ENCODE measurements at regions not wholly inside any gene's neighbourhood (a gene's known extent, or its start where the extent isn't known, plus 50 kb on each side); places are given as distances from the start of the nearest gene placed in this dataset.

DNA sequence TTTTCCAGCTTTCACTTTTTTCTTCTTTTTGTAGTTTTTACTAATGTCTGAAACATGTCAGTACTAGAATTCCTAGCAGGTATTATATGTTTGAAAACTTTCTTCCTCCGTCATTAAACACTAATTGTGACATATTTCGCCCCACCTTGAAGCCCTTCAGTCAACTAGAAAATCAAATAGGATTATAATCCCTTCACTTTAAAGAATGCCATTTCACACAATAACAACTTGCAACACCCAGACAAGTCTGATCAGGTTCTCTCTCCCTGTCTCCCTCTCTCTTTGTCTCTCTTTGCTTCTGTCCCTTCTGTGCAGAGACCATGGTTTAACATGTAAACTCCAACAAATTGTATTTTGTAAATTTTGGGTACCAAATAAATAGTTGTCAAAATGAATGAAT lies 373.5 kb downstream of the SEMA3D start:
- Mint-ChIP-seq H3K36me3 (no peaks in the 10 kb centered on the region), H3K4me3 (no peak overlapping the region), H3K27ac (no peak overlapping the region), H3K9me3 (peaks cover 22% of the 10 kb centered on the region), H3K4me1 (no peaks in the 10 kb centered on the region)
- DNase-seq (ENCODE audit: low spot score in 2 of 2), result no peak
- no peak for ATAC-seq

DNA sequence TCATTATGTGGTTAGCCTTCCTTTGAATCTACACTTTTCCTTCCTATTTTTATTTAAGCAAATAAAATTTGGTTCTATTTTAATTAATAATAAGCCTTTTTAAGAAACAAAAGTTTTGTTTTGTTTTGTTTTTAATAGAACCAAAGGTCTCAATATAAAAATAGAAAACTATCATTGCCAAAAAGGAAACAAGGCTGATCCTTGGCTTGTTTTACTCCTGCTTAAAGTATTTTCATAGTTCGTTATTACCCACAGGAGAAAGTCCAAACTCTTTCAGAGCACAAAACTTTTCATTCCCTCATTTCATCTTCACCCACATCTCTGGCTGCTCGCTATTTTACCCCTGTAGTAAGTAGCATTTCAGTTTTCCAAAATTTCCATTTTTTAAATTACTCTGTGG lies 374.8 kb downstream of the SEMA3D start:
- Mint-ChIP-seq H3K9me3 (peaks cover 28% of the 10 kb centered on the region), H3K36me3 (no peaks in the 10 kb centered on the region), H3K4me1 (no peaks in the 10 kb centered on the region), H3K4me3 (no peak overlapping the region), H3K27ac (no peak overlapping the region)
- no peak for DNase-seq (ENCODE audit: low spot score in 2 of 2)
- ATAC-seq, result no peak

DNA sequence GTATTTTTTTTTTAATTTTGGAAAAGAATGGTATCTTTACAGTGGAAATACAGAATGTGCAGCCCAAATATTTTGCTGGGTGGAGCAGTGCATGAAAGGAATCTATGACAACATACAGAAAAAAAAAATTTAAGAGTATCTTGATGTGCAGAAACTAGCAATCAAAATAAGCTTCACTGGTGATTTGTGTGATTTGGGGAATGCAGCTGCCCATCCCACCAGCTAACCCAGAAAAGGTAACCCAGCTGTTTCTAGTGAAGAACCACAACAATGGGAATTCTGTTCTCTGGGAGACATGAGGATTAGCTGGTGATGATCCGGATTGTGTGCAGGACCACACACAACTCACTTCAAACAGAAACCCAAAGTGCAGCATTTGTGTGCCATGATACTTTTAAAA lies 375.5 kb downstream of the SEMA3D start:
- DNase-seq (ENCODE audit: low spot score in 2 of 2) (no peak), ATAC-seq (no peak)
- Mint-ChIP-seq H3K27ac (no peak overlapping the region), H3K4me1 (no peaks in the 10 kb centered on the region), H3K4me3 (no peak overlapping the region), H3K36me3 (no peaks in the 10 kb centered on the region), H3K9me3 (peaks cover 29% of the 10 kb centered on the region)

DNA sequence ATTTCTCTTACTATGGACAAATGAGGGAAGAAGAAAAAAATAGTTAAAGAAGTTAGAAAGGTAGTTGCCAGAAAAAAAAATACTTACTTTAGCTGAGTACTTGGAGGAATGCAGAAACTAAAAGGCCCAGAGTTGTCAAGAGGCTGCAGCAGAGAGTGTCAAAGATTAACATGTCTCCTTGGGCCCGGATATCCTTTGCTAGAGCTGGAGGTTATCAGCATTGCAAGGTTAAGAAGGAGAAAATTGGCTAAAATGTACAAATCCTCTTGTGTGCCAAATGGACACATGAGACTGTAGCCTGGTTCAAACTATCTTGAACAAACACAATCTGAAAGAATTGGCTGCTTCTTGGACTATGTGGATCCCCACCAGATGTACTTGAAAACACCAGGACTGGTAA lies 377.0 kb downstream of the SEMA3D start:
- H3K4me3 Mint-ChIP-seq, result no peak overlapping the region

DNA sequence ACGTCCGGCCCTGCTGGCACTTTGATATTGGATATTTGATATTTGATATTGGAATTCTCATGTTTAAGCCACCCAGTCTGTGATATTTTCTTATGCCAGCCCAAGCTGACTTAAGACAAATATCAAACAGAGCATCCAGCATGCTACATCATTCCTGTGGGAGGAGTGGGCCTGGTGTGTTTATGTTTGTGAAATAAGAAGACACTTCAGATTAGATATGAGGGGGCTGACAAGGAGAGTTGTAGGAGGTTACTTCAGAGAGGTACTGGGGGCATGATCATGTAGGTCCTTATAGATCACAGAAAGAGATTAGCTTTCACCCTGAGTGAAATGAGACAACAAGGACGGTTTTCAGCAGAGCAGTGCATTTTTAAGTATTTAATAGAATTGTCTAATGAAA lies 382.9 kb downstream of the SEMA3D start:
- Mint-ChIP-seq H3K27ac (no peak overlapping the region), H3K36me3 (no peaks in the 10 kb centered on the region), H3K4me1 (no peaks in the 10 kb centered on the region), H3K9me3 (peaks cover 26% of the 10 kb centered on the region), H3K4me3 (no peak overlapping the region)
- no peak for ATAC-seq
- DNase-seq (ENCODE audit: low spot score in 2 of 2), result no peak

More for the DNA sequence above, 377.0 kb downstream of the SEMA3D start:
- Mint-ChIP-seq H3K36me3 (no peaks in the 10 kb centered on the region), H3K9me3 (peaks cover 32% of the 10 kb centered on the region), H3K27ac (no peak overlapping the region), H3K4me1 (no peaks in the 10 kb centered on the region)
- DNase-seq (ENCODE audit: low spot score in 2 of 2), result no peak
- no peak for ATAC-seq

DNA sequence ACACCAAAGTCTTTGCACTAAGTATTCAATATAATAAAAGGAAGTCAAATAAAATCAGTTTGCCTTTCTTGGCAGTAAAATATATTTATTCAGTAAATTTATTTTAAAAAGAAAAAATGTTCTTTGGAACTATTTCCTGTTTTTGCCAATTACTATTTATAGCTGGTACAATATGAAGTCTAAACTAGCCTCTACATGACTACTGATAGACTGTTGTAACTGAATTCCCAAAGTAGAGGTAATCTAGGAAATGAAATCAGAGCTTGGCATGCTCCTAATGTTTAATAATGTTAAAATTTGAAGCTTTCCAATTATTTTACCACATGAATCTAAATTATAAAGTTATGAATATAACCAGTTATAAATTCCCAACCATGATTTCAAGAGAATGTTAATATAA lies 385.5 kb downstream of the SEMA3D start:
- Mint-ChIP-seq H3K4me3 (no peak overlapping the region), H3K36me3 (no peaks in the 10 kb centered on the region), H3K4me1 (no peaks in the 10 kb centered on the region), H3K27ac (no peak overlapping the region), H3K9me3 (peaks cover 20% of the 10 kb centered on the region)
- DNase-seq (ENCODE audit: low spot score in 2 of 2), result no peak
- ATAC-seq, result no peak

DNA sequence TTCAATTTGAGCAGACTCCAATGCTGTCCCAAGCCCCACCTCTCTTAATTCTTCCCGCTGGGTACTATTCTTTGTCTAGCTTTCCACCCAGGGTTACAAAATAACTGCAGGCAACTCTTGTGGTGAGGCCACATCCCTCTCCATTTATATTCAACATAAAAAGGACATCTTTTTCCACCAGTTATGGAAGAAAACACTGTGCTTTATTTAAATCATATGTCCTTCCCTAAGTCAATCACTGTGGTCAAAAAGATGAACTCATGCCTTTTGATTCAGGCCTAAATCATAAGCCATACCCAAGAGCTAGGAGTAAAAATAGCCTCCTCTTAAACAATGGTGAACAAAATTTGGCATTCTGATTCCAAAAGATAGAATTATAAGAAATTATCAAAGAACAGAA lies 386.0 kb downstream of the SEMA3D start:
- H3K9me3 Mint-ChIP-seq, result peaks cover 19% of the 10 kb centered on the region
- H3K27ac Mint-ChIP-seq, result no peak overlapping the region
- ATAC-seq (no peak), DNase-seq (ENCODE audit: low spot score in 2 of 2) (no peak)
- no peaks in the 10 kb centered on the region for H3K36me3 Mint-ChIP-seq
- H3K4me1 Mint-ChIP-seq, result no peaks in the 10 kb centered on the region
- no peak overlapping the region for H3K4me3 Mint-ChIP-seq

- Mint-ChIP-seq H3K36me3 (no peaks in the 10 kb centered on the region), H3K4me3 (no peak overlapping the region), H3K27ac (no peak overlapping the region), H3K4me1 (no peaks in the 10 kb centered on the region), H3K9me3 (peaks cover 19% of the 10 kb centered on the region)
- ATAC-seq, result no peak
- no peak for DNase-seq (ENCODE audit: low spot score in 2 of 2)
Observed at GRCh38 chr7:84799106-84799505, 387.8 kb downstream of the SEMA3D start.

DNA sequence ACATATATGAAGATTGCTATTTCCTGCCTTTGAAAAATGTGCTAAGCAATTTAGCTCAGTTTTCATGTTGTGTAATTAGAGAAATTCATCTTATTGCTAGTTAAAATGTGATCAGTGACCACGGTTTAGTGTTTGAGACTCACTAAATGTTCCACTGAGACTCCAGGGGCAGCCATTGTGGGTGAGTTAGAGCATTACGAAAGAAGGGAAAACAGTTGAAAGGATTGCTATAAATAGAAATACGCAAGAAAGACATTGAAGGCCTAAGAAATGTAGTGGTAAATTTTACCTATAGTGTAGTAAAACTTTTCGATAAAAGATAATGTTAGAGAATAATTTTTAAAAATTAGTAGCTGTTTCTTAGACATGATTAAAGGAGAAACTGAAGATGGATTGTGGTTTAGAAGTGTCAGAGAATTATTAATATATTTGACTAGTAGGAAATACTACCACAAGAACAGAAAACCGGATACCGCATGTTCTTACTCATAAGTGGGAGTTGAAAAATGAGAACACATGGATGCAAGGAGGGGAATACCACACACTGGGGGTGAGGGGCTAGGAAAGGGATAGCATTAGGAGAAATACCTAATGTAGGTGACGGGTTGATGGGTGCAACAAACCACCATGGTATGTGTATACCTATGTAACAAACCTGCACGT lies 394.5 kb downstream of the SEMA3D start:
- Mint-ChIP-seq H3K4me1 (no peaks in the 10 kb centered on the region), H3K9me3 (peaks cover 6% of the 10 kb centered on the region), H3K27ac (no peak overlapping the region), H3K4me3 (no peak overlapping the region), H3K36me3 (no peaks in the 10 kb centered on the region)
- ATAC-seq (no peak), DNase-seq (ENCODE audit: low spot score in 2 of 2) (no peak)

DNA sequence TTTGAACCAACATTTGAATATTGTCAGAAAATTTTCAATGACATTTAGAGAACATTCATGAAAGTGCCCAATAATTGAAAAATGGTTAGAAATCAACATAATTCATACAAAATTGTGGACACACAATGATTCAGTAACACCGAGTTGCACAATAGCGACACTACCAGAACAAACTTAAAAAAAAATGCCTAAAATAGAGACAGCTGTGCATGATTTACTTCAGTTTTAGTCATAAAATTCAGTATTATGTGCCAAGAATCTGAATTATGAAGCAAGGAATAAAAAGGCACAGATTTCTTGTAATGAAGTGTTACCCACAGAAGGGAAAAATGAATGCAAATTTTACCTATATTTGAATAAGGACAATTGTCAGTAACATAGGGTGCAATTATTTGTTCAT lies 396.0 kb downstream of the SEMA3D start:
- Mint-ChIP-seq H3K4me1 (no peaks in the 10 kb centered on the region), H3K9me3 (peaks cover 2% of the 10 kb centered on the region), H3K27ac (no peak overlapping the region), H3K36me3 (no peaks in the 10 kb centered on the region), H3K4me3 (no peak overlapping the region)
- no peak for DNase-seq (ENCODE audit: low spot score in 2 of 2)
- no peak for ATAC-seq

- ATAC-seq, result no peak
- no peaks in the 10 kb centered on the region for H3K4me1 Mint-ChIP-seq
Observed at GRCh38 chr7:84786073-84786472, 400.8 kb downstream of the SEMA3D start.

DNA sequence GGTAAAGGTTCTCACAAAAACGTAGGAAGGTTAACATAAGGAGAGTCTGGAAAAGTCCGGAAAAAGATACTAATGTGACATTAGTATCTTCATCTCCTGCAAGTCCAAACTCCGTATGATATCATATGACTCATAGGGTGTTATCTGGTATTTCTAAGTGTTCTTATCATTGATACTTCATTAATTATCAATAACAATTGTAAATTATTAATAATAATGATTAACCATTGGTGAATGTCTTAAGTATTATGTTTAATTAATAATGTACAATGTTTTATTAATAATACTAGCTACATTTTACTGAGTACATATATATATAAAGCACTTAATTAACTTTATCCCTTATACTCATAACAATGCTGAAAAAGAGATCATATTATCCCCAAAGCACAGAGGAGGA lies 402.4 kb downstream of the SEMA3D start:
- H3K36me3 Mint-ChIP-seq, result no peaks in the 10 kb centered on the region
- H3K4me1 Mint-ChIP-seq, result no peaks in the 10 kb centered on the region
- no peak overlapping the region for H3K27ac Mint-ChIP-seq
- DNase-seq (ENCODE audit: low spot score in 2 of 2) (no peak), ATAC-seq (no peak)
- no peak overlapping the region for H3K4me3 Mint-ChIP-seq
- peaks cover 12% of the 10 kb centered on the region for H3K9me3 Mint-ChIP-seq

More at GRCh38 chr7:84786073-84786472, 400.8 kb downstream of the SEMA3D start:
- H3K9me3 Mint-ChIP-seq, result peaks cover 3% of the 10 kb centered on the region
- no peak overlapping the region for H3K4me3 Mint-ChIP-seq
- H3K27ac Mint-ChIP-seq, result no peak overlapping the region
- no peak for DNase-seq (ENCODE audit: low spot score in 2 of 2)
- H3K36me3 Mint-ChIP-seq, result no peaks in the 10 kb centered on the region

DNA sequence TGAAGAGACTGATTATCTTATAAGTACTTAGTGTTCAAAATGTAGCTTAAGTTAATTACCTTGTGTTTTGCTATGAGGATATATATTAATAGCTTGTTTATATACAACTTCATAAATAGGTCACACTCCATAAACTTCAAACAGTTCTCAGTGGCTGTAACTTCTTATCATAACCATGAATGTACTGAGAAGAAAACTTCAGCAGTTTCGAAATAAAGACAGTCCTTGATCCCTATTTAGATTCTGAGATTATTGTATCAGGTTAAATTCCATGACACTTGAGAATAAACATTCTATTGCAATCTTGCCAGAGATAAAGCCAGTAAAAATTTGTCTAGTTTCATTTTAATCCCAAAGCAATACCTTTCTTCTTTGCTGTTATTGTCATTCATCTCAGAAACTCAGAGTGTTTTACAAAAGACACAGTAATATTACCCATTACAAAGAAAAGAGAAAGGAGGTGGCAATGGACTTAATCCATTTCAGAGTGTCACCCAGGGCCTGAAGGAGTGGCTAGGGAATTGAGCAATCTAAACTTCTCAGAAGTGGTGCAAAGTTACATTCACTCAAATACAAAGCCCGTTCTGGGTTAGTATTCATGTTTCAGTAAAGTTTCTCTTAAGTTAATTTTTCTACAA lies 403.6 kb downstream of the SEMA3D start:
- H3K36me3 Mint-ChIP-seq, result no peaks in the 10 kb centered on the region
- H3K4me1 Mint-ChIP-seq, result no peaks in the 10 kb centered on the region
- no peak overlapping the region for H3K4me3 Mint-ChIP-seq
- H3K9me3 Mint-ChIP-seq, result peaks cover 10% of the 10 kb centered on the region
- DNase-seq (ENCODE audit: low spot score in 2 of 2) (no peak), ATAC-seq (no peak)
- no peak overlapping the region for H3K27ac Mint-ChIP-seq

GRCh38 chr7:84781838-84782237 lies 405.0 kb downstream of the SEMA3D start:
- no peak overlapping the region for H3K27ac Mint-ChIP-seq

GRCh38 chr7:84780158-84781124 lies 406.4 kb downstream of the SEMA3D start:
- no peak for DNase-seq (ENCODE audit: low spot score in 2 of 2)
- peaks cover 10% of the 10 kb centered on the region for H3K9me3 Mint-ChIP-seq
- peak; percentile 32 for ATAC-seq
- H3K4me1 Mint-ChIP-seq, result no peaks in the 10 kb centered on the region
- no peak overlapping the region for H3K4me3 Mint-ChIP-seq
- no peaks in the 10 kb centered on the region for H3K36me3 Mint-ChIP-seq
- H3K27ac Mint-ChIP-seq, result no peak overlapping the region

More at GRCh38 chr7:84781838-84782237, 405.0 kb downstream of the SEMA3D start:
- Mint-ChIP-seq H3K36me3 (no peaks in the 10 kb centered on the region), H3K9me3 (peaks cover 10% of the 10 kb centered on the region), H3K4me1 (no peaks in the 10 kb centered on the region), H3K4me3 (no peak overlapping the region)
- DNase-seq (ENCODE audit: low spot score in 2 of 2) (no peak), ATAC-seq (no peak)

All from stimulated activated effector memory CD8-positive, alpha-beta T cell treated with anti-CD3 and anti-CD28 coated beads, Interleukin-12 subunit alpha, Interleukin-12 subunit beta, amount 100 ng/mL, for 72 hours (primary cell).